ENCODE measurements at regions not wholly inside any gene's neighbourhood (a gene's known extent, or its start where the extent isn't known, plus 50 kb on each side); places are given as distances from the start of the nearest gene placed in this dataset.

GRCh38 chr10:106167946-106168345, 996.6 kb downstream of the SORCS1 start:
- no peak overlapping the region for H3K4me2 ChIP-seq
- TF ChIP-seq Cebpa-rat (IDR thresholded peaks at IDR 0.05) = no peak
- no peak overlapping the region for H3K4me3 ChIP-seq
- no peaks in the 10 kb centered on the region for H3K4me1 ChIP-seq
- no peaks in the 10 kb centered on the region for H3K9me3 ChIP-seq (replicated peaks in 1 of 11)
- no peaks in the 10 kb centered on the region for H3K36me3 ChIP-seq
- H3K9ac ChIP-seq = no peak overlapping the region
- no peak overlapping the region for H3K27ac ChIP-seq
- no peaks in the 10 kb centered on the region for H3K27me3 ChIP-seq
- H4K20me1 ChIP-seq = no peaks in the 10 kb centered on the region

GRCh38 chr10:106158241-106158640, 1006.3 kb downstream of the SORCS1 start:
- TF ChIP-seq Cebpa-rat (IDR thresholded peaks at IDR 0.05) = no peak
- no peak overlapping the region for H3K9ac ChIP-seq
- no peaks in the 10 kb centered on the region for H3K36me3 ChIP-seq
- no peaks in the 10 kb centered on the region; a peak in 1 of 22 replicates for H3K9me3 ChIP-seq (replicated peaks in 1 of 11)
- no peaks in the 10 kb centered on the region for H3K4me1 ChIP-seq
- H4K20me1 ChIP-seq = no peaks in the 10 kb centered on the region
- no peaks in the 10 kb centered on the region for H3K27me3 ChIP-seq
- no peak overlapping the region for H3K4me3 ChIP-seq
- no peak overlapping the region for H3K4me2 ChIP-seq
- H3K27ac ChIP-seq = no peak overlapping the region

- Histone ChIP-seq H3K4me1 (no peaks in the 10 kb centered on the region), H3K9ac (no peak overlapping the region), H3K4me3 (no peak overlapping the region), H4K20me1 (no peaks in the 10 kb centered on the region), H3K36me3 (no peaks in the 10 kb centered on the region), H3K27ac (no peak overlapping the region), H3K27me3 (no peaks in the 10 kb centered on the region), H3K4me2 (no peak overlapping the region), H3K9me3 (replicated peaks in 1 of 11) (no peaks in the 10 kb centered on the region)
- TF ChIP-seq Cebpa-rat (IDR thresholded peaks at IDR 0.05) = no peak
These were observed 1017.5 kb downstream of the SORCS1 start for GRCh38 chr10:106147021-106147420.

- Histone ChIP-seq H3K36me3 (no peaks in the 10 kb centered on the region), H3K4me3 (no peak overlapping the region), H3K4me2 (no peak overlapping the region), H4K20me1 (no peaks in the 10 kb centered on the region), H3K9me3 (replicated peaks in 1 of 11) (no peaks in the 10 kb centered on the region), H3K9ac (no peak overlapping the region), H3K27me3 (no peaks in the 10 kb centered on the region), H3K4me1 (no peaks in the 10 kb centered on the region), H3K27ac (no peak overlapping the region)
- TF ChIP-seq Cebpa-rat (IDR thresholded peaks at IDR 0.05) = no peak
These were observed 1024.6 kb downstream of the SORCS1 start for GRCh38 chr10:106139915-106140314.

GRCh38 chr10:106136175-106136574, 1028.3 kb downstream of the SORCS1 start:
- Histone ChIP-seq H3K27me3 (no peaks in the 10 kb centered on the region), H3K27ac (no peak overlapping the region), H3K4me3 (no peak overlapping the region), H3K9ac (no peak overlapping the region), H3K36me3 (no peaks in the 10 kb centered on the region), H3K4me2 (no peak overlapping the region), H3K4me1 (no peaks in the 10 kb centered on the region), H4K20me1 (no peaks in the 10 kb centered on the region), H3K9me3 (replicated peaks in 1 of 11) (no peaks in the 10 kb centered on the region)
- no peak for TF ChIP-seq Cebpa-rat (IDR thresholded peaks at IDR 0.05)

GRCh38 chr10:106134326-106135000, 1030.0 kb downstream of the SORCS1 start:
- H3K27me3 ChIP-seq = no peaks in the 10 kb centered on the region
- no peak overlapping the region for H3K9ac ChIP-seq
- H4K20me1 ChIP-seq = no peaks in the 10 kb centered on the region
- H3K4me2 ChIP-seq = no peak overlapping the region
- no peak overlapping the region for H3K4me3 ChIP-seq
- no peaks in the 10 kb centered on the region for H3K36me3 ChIP-seq
- no peak overlapping the region for H3K27ac ChIP-seq
- no peak for TF ChIP-seq Cebpa-rat (IDR thresholded peaks at IDR 0.05)
- no peaks in the 10 kb centered on the region for H3K9me3 ChIP-seq (replicated peaks in 1 of 11)
- H3K4me1 ChIP-seq = no peaks in the 10 kb centered on the region

GRCh38 chr10:106133451-106133850, 1031.1 kb downstream of the SORCS1 start:
- H3K9ac ChIP-seq = no peak overlapping the region
- H3K4me1 ChIP-seq = no peaks in the 10 kb centered on the region
- no peak overlapping the region for H3K4me2 ChIP-seq
- no peaks in the 10 kb centered on the region for H3K36me3 ChIP-seq
- no peak overlapping the region for H3K4me3 ChIP-seq
- no peak overlapping the region for H3K27ac ChIP-seq
- no peaks in the 10 kb centered on the region for H3K9me3 ChIP-seq (replicated peaks in 1 of 11)
- no peak for TF ChIP-seq Cebpa-rat (IDR thresholded peaks at IDR 0.05)
- no peaks in the 10 kb centered on the region for H3K27me3 ChIP-seq
- no peaks in the 10 kb centered on the region for H4K20me1 ChIP-seq

GRCh38 chr10:106132956-106133355, 1031.5 kb downstream of the SORCS1 start:
- no peak overlapping the region for H3K4me2 ChIP-seq
- no peaks in the 10 kb centered on the region for H4K20me1 ChIP-seq
- no peaks in the 10 kb centered on the region for H3K27me3 ChIP-seq
- H3K4me1 ChIP-seq = no peaks in the 10 kb centered on the region
- no peak for TF ChIP-seq Cebpa-rat (IDR thresholded peaks at IDR 0.05)
- no peak overlapping the region for H3K9ac ChIP-seq
- no peak overlapping the region for H3K27ac ChIP-seq
- H3K4me3 ChIP-seq = no peak overlapping the region
- no peaks in the 10 kb centered on the region for H3K9me3 ChIP-seq (replicated peaks in 1 of 11)
- no peaks in the 10 kb centered on the region for H3K36me3 ChIP-seq

GRCh38 chr10:106114656-106115186, 1049.8 kb downstream of the SORCS1 start:
- Histone ChIP-seq H3K27ac (no peak overlapping the region), H3K36me3 (no peaks in the 10 kb centered on the region), H3K4me2 (no peak overlapping the region), H3K4me3 (no peak overlapping the region), H3K27me3 (no peaks in the 10 kb centered on the region), H4K20me1 (no peaks in the 10 kb centered on the region), H3K4me1 (no peaks in the 10 kb centered on the region), H3K9me3 (replicated peaks in 1 of 11) (peaks cover 0 to 20% (median 8%) of the 10 kb centered on the region in 11 experiments; a peak in 7 of 22 replicates), H3K9ac (no peak overlapping the region)
- TF ChIP-seq Cebpa-rat (IDR thresholded peaks at IDR 0.05) = no peak

GRCh38 chr10:106111246-106111645, 1053.3 kb downstream of the SORCS1 start:
- Histone ChIP-seq H3K9ac (no peak overlapping the region), H3K4me2 (no peak overlapping the region), H3K27me3 (no peaks in the 10 kb centered on the region), H3K4me3 (no peak overlapping the region), H3K4me1 (no peaks in the 10 kb centered on the region), H3K27ac (no peak overlapping the region), H3K36me3 (no peaks in the 10 kb centered on the region), H3K9me3 (replicated peaks in 1 of 11) (peaks cover 0 to 17% (median 7%) of the 10 kb centered on the region in 11 experiments; a peak in 6 of 22 replicates), H4K20me1 (no peaks in the 10 kb centered on the region)
- no peak for TF ChIP-seq Cebpa-rat (IDR thresholded peaks at IDR 0.05)
